ENCODE measurements at regions not wholly inside any gene's neighbourhood (a gene's known extent, or its start where the extent isn't known, plus 50 kb on each side); places are given as distances from the start of the nearest gene placed in this dataset.
A peak's percentile ranks its signal among the peaks of the same experiment; 100 is the strongest.

- H3K36me3 Mint-ChIP-seq (ENCODE audit: low read depth, unreplicated experiment), result no peaks in the 10 kb centered on the region
- no peaks in the 10 kb centered on the region for H3K9me3 Mint-ChIP-seq (ENCODE audit: unreplicated experiment)
- H3K27me3 ChIP-seq (ENCODE audit: insufficient read depth, low read length), result no peaks in the 10 kb centered on the region
- H3K36me3 ChIP-seq (ENCODE audit: insufficient read depth, low read length), result no peaks in the 10 kb centered on the region
- H3K4me1 ChIP-seq (ENCODE audit: insufficient read depth, low read length), result peaks cover 10% of the 10 kb centered on the region
- no peak for TF ChIP-seq CTCF (IDR thresholded peaks at IDR 0.05; ENCODE audit: insufficient read depth, low read depth, low read length)
- TF ChIP-seq EZH2 (IDR thresholded peaks at IDR 0.05; ENCODE audit: insufficient read depth, low read length), result no peak
- H3K27ac ChIP-seq (ENCODE audit: low read depth, low read length), result no peak overlapping the region
- H4K20me1 ChIP-seq (ENCODE audit: insufficient read depth, low read length), result no peaks in the 10 kb centered on the region
- H3K4me2 ChIP-seq (ENCODE audit: low read length), result no peak overlapping the region
- FAIRE-seq (peak; percentile 55), DNase-seq (ENCODE audit: low read depth) (no peak)
- H3K4me3 ChIP-seq (ENCODE audit: insufficient read depth, low read depth, low read length), result no peak overlapping the region
- no peaks in the 10 kb centered on the region for H3K27me3 Mint-ChIP-seq (ENCODE audit: low read depth, unreplicated experiment)
- H3K4me1 Mint-ChIP-seq (ENCODE audit: low read depth, unreplicated experiment), result peaks cover 2% of the 10 kb centered on the region
- H3K9ac ChIP-seq (ENCODE audit: low read length), result no peak overlapping the region
- no peak overlapping the region for H2AFZ ChIP-seq (ENCODE audit: low read depth, low read length)
- H3K79me2 ChIP-seq (ENCODE audit: insufficient read depth, low read length), result no peaks in the 10 kb centered on the region
- no peak overlapping the region for H3K27ac Mint-ChIP-seq (ENCODE audit: unreplicated experiment)
- H3K9me3 ChIP-seq (ENCODE audit: insufficient read depth, low read depth, low read length), result no peaks in the 10 kb centered on the region
- no peak overlapping the region for H3K4me3 Mint-ChIP-seq (ENCODE audit: unreplicated experiment)
These were observed 190.9 kb upstream of the TUT7 start for GRCh38 chr9:86545090-86545489.

- peaks cover 5% of the 10 kb centered on the region for H3K9me3 Mint-ChIP-seq (ENCODE audit: unreplicated experiment)
- Histone ChIP-seq H3K36me3 (ENCODE audit: insufficient read depth, low read length) (no peaks in the 10 kb centered on the region), H3K27me3 (ENCODE audit: insufficient read depth, low read length) (no peaks in the 10 kb centered on the region), H3K9me3 (ENCODE audit: insufficient read depth, low read depth, low read length) (no peaks in the 10 kb centered on the region), H4K20me1 (ENCODE audit: insufficient read depth, low read length) (no peaks in the 10 kb centered on the region), H3K4me2 (ENCODE audit: low read length) (no peak overlapping the region), H3K4me1 (ENCODE audit: insufficient read depth, low read length) (no peaks in the 10 kb centered on the region), H2AFZ (ENCODE audit: low read depth, low read length) (no peak overlapping the region), H3K9ac (ENCODE audit: low read length) (no peak overlapping the region), H3K79me2 (ENCODE audit: insufficient read depth, low read length) (no peaks in the 10 kb centered on the region), H3K4me3 (ENCODE audit: insufficient read depth, low read depth, low read length) (no peak overlapping the region), H3K27ac (ENCODE audit: low read depth, low read length) (no peak overlapping the region)
- no peak overlapping the region for H3K4me3 Mint-ChIP-seq (ENCODE audit: unreplicated experiment)
- DNase-seq (ENCODE audit: low read depth) (no peak), FAIRE-seq (no peak)
- H3K4me1 Mint-ChIP-seq (ENCODE audit: low read depth, unreplicated experiment), result no peaks in the 10 kb centered on the region
- H3K36me3 Mint-ChIP-seq (ENCODE audit: low read depth, unreplicated experiment), result no peaks in the 10 kb centered on the region
- TF ChIP-seq EZH2 (IDR thresholded peaks at IDR 0.05; ENCODE audit: insufficient read depth, low read length), result no peak
- TF ChIP-seq CTCF (IDR thresholded peaks at IDR 0.05; ENCODE audit: insufficient read depth, low read depth, low read length), result no peak
- no peaks in the 10 kb centered on the region for H3K27me3 Mint-ChIP-seq (ENCODE audit: low read depth, unreplicated experiment)
- H3K27ac Mint-ChIP-seq (ENCODE audit: unreplicated experiment), result no peak overlapping the region
These were observed 186.9 kb upstream of the TUT7 start for GRCh38 chr9:86541014-86541570.

- Histone ChIP-seq H3K36me3 (ENCODE audit: insufficient read depth, low read length) (no peaks in the 10 kb centered on the region), H3K9me3 (ENCODE audit: insufficient read depth, low read depth, low read length) (no peaks in the 10 kb centered on the region), H3K4me2 (ENCODE audit: low read length) (no peak overlapping the region), H3K4me1 (ENCODE audit: insufficient read depth, low read length) (no peaks in the 10 kb centered on the region), H3K27me3 (ENCODE audit: insufficient read depth, low read length) (no peaks in the 10 kb centered on the region), H3K27ac (ENCODE audit: low read depth, low read length) (no peak overlapping the region), H2AFZ (ENCODE audit: low read depth, low read length) (no peak overlapping the region), H3K4me3 (ENCODE audit: insufficient read depth, low read depth, low read length) (no peak overlapping the region), H3K79me2 (ENCODE audit: insufficient read depth, low read length) (no peaks in the 10 kb centered on the region), H4K20me1 (ENCODE audit: insufficient read depth, low read length) (no peaks in the 10 kb centered on the region), H3K9ac (ENCODE audit: low read length) (no peak overlapping the region)
- TF ChIP-seq CTCF (IDR thresholded peaks at IDR 0.05; ENCODE audit: insufficient read depth, low read depth, low read length), result no peak
- FAIRE-seq (no peak), DNase-seq (ENCODE audit: low read depth) (no peak)
- H3K9me3 Mint-ChIP-seq (ENCODE audit: unreplicated experiment), result peaks cover 5% of the 10 kb centered on the region
- no peak overlapping the region for H3K4me3 Mint-ChIP-seq (ENCODE audit: unreplicated experiment)
- no peak overlapping the region for H3K27ac Mint-ChIP-seq (ENCODE audit: unreplicated experiment)
- no peaks in the 10 kb centered on the region for H3K4me1 Mint-ChIP-seq (ENCODE audit: low read depth, unreplicated experiment)
- H3K27me3 Mint-ChIP-seq (ENCODE audit: low read depth, unreplicated experiment), result no peaks in the 10 kb centered on the region
- H3K36me3 Mint-ChIP-seq (ENCODE audit: low read depth, unreplicated experiment), result no peaks in the 10 kb centered on the region
These were observed 181.3 kb upstream of the TUT7 start for GRCh38 chr9:86535406-86535915.

All from astrocyte (in vitro differentiated cells and primary cell).